CD4-positive, alpha-beta T cell (primary cell): ENCODE measurements at regions not wholly inside any gene's neighbourhood (a gene's known extent, or its start where the extent isn't known, plus 50 kb on each side); places are given as distances from the start of the nearest gene placed in this dataset.

ENCODE experiments used
- ATAC-seq: fragments of 200-7000 bp; cut with Tn5 transposase; one replicate; pipeline ENCODE4 v1.10.0; 2022; ENCODE audit warnings: mild to moderate bottlenecking; ENCODE audit not compliant: poor library complexity
- CTCF ChIA-PET: fragments of 350-600 bp; sonication (Branson Sonifier 250); formaldehyde crosslinking; loops from one replicate; lab custom pipeline; 2021; ENCODE audit warnings: antibody characterized with exemption, inconsistent platforms; lab: Charles Lee
- POLR2A ChIA-PET: fragments of 350-600 bp; sonication (Branson Sonifier 250); formaldehyde crosslinking; loops from one replicate; lab custom pipeline; 2021; ENCODE audit warnings: antibody characterized with exemption, inconsistent platforms; lab: Charles Lee
- DNase-seq, 14 experiments: peaks; one replicate each; pipeline ENCODE4 v3.0.0-alpha.2; 2013 to 2020; ENCODE audit warnings: mixed read lengths in 2 of 14
- H3K27ac ChIP-seq, 2 donors: one replicate each; pipeline versions ENCODE4 v1.5.1 to v1.7.0; 2013; ENCODE audit warnings: low read length in 2 of 2, low read depth in 1 of 2, mild to moderate bottlenecking in 1 of 2
- H3K27me3 ChIP-seq, 2 experiments: 1 replicate in 1 of 2; 2 replicates in 1 of 2; pipeline versions ENCODE4 v1.6.1 to v1.7.0; 2013; ENCODE audit warnings: low read length in 2 of 2, control low read depth in 1 of 2, mild to moderate bottlenecking in 1 of 2, moderate library complexity in 1 of 2; ENCODE audit not compliant: insufficient read depth in 2 of 2, control insufficient read depth in 1 of 2
- H3K36me3 ChIP-seq: one replicate; pipeline ENCODE4 v1.6.1; 2013; ENCODE audit warnings: low read length, control low read depth; ENCODE audit not compliant: insufficient read depth
- H3K4me1 ChIP-seq: one replicate; pipeline ENCODE4 v1.6.1; 2013; ENCODE audit warnings: low read length, control low read depth; ENCODE audit not compliant: insufficient read depth
- H3K4me3 ChIP-seq: one replicate; pipeline ENCODE4 v1.5.1; 2013; ENCODE audit warnings: mild to moderate bottlenecking, low read length, moderate library complexity
- H3K9me3 ChIP-seq, 2 experiments: 1 replicate in 1 of 2; 2 replicates in 1 of 2; pipeline versions ENCODE4 v1.6.1 to v1.7.0; 2013; ENCODE audit warnings: low read length in 2 of 2, mild to moderate bottlenecking in 2 of 2, control low read depth in 1 of 2, moderate library complexity in 1 of 2; ENCODE audit not compliant: control insufficient read depth in 1 of 2, insufficient read depth in 1 of 2
- H3K27ac Mint-ChIP-seq: one replicate; pipeline ENCODE4 v1.8.0; 2020; ENCODE audit warnings: mixed read lengths
- H3K27me3 Mint-ChIP-seq: one replicate; pipeline ENCODE4 v1.8.0; 2021; ENCODE audit warnings: mixed read lengths
- H3K36me3 Mint-ChIP-seq: one replicate; pipeline ENCODE4 v1.8.0; 2021; ENCODE audit warnings: low read depth, mixed read lengths
- H3K4me1 Mint-ChIP-seq: one replicate; pipeline ENCODE4 v1.8.0; 2021; ENCODE audit warnings: low read depth, mixed read lengths
- H3K4me3 Mint-ChIP-seq: one replicate; pipeline ENCODE4 v1.8.0; 2020; ENCODE audit warnings: mild to moderate bottlenecking, mixed read lengths
- H3K9me3 Mint-ChIP-seq: one replicate; pipeline ENCODE4 v1.8.0; 2020; ENCODE audit warnings: mixed read lengths
- CTCF ChIP-seq: fragments of 200-600 bp; IDR thresholded peaks from one replicate; pipeline ENCODE4 v1.8.0; 2022; ENCODE audit warnings: antibody characterized with exemption, mild to moderate bottlenecking
- intact Hi-C, 2 experiments: fragments of 100-400 bp; cut with DNase I in 1 of 2; cut with micrococcal nuclease in 1 of 2; formaldehyde crosslinking; loops; one replicate each; pipeline versions ENCODE4 v1.15.1 to v1.9.0; 2023 to 2025; cut with DNase I, micrococcal nuclease

GRCh38 chr12:69120354-69120753, 119.0 kb upstream of the CPSF6 start:
- Histone ChIP-seq H3K9me3 (no peaks in the 10 kb centered on the region), H3K27me3 (no peaks in the 10 kb centered on the region), H3K27ac (no peak overlapping the region), H3K4me3 (no peak overlapping the region), H3K36me3 (no peaks in the 10 kb centered on the region), H3K4me1 (no peaks in the 10 kb centered on the region)
- Mint-ChIP-seq H3K4me1 (no peaks in the 10 kb centered on the region), H3K27ac (no peak overlapping the region), H3K4me3 (no peak overlapping the region), H3K36me3 (no peaks in the 10 kb centered on the region), H3K9me3 (no peaks in the 10 kb centered on the region), H3K27me3 (peaks cover 4% of the 10 kb centered on the region)
- no peak for TF ChIP-seq CTCF
- ChIA-PET CTCF (no interaction called here), POLR2A (no interaction called here)
- ATAC-seq (no peak), DNase-seq (no peak)
- intact Hi-C loops, result no loop called here

GRCh38 chr12:69123311-69123710, 116.1 kb upstream of the CPSF6 start:
- no peak overlapping the region for H3K4me3 ChIP-seq
- intact Hi-C loops, result no loop called here
- no peaks in the 10 kb centered on the region for H3K36me3 Mint-ChIP-seq
- no peaks in the 10 kb centered on the region for H3K4me1 Mint-ChIP-seq
- no peak overlapping the region for H3K27ac ChIP-seq
- TF ChIP-seq CTCF, result no peak
- no peaks in the 10 kb centered on the region for H3K27me3 Mint-ChIP-seq
- H3K27me3 ChIP-seq, result no peaks in the 10 kb centered on the region
- no peak overlapping the region for H3K4me3 Mint-ChIP-seq
- CTCF ChIA-PET, result no interaction called here
- no peaks in the 10 kb centered on the region for H3K9me3 Mint-ChIP-seq
- H3K27ac Mint-ChIP-seq, result no peak overlapping the region
- no peaks in the 10 kb centered on the region for H3K4me1 ChIP-seq
- H3K9me3 ChIP-seq, result no peaks in the 10 kb centered on the region
- POLR2A ChIA-PET, result no interaction called here
- no peaks in the 10 kb centered on the region for H3K36me3 ChIP-seq
- no peak for DNase-seq
- ATAC-seq, result no peak

- no peak for DNase-seq
- no peaks in the 10 kb centered on the region for H3K36me3 ChIP-seq
- no peak for ATAC-seq
- Mint-ChIP-seq H3K27ac (no peak overlapping the region), H3K36me3 (no peaks in the 10 kb centered on the region), H3K4me3 (no peak overlapping the region), H3K9me3 (no peaks in the 10 kb centered on the region), H3K27me3 (no peaks in the 10 kb centered on the region), H3K4me1 (no peaks in the 10 kb centered on the region)
- ChIA-PET POLR2A (no interaction called here), CTCF (no interaction called here)
- H3K27me3 ChIP-seq, result no peaks in the 10 kb centered on the region
- TF ChIP-seq CTCF, result no peak
- no peaks in the 10 kb centered on the region for H3K4me1 ChIP-seq
- H3K9me3 ChIP-seq, result no peaks in the 10 kb centered on the region
- H3K27ac ChIP-seq, result no peak overlapping the region
- no peak overlapping the region for H3K4me3 ChIP-seq
- intact Hi-C loops, result no loop called here
These were observed 115.3 kb upstream of the CPSF6 start for GRCh38 chr12:69123919-69124638.
